ENCODE measurements at regions not wholly inside any gene's neighbourhood (a gene's known extent, or its start where the extent isn't known, plus 50 kb on each side); places are given as distances from the start of the nearest gene placed in this dataset.

DNA sequence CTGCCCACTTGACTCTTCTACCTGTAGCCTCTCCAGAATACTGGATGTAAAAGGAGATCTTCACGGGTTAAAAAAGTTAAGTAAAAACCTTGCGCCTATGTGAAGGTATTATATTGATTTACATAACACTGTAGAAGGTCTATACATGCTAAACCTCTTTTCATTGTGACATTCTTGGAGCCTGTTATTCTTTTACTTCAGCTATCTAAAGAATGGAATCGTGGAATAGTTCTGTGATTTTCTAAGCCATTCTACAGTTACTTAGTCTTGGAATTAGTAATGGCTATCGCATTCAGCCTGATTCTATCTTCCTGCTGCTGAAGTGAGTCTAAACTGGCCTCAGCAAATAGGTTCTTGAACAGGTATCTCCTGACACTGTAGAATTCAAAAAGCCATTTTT lies 430.0 kb upstream of the DPH6 start:
- CTCF ChIA-PET: no interaction called here
- TF ChIP-seq, protein P1, sequence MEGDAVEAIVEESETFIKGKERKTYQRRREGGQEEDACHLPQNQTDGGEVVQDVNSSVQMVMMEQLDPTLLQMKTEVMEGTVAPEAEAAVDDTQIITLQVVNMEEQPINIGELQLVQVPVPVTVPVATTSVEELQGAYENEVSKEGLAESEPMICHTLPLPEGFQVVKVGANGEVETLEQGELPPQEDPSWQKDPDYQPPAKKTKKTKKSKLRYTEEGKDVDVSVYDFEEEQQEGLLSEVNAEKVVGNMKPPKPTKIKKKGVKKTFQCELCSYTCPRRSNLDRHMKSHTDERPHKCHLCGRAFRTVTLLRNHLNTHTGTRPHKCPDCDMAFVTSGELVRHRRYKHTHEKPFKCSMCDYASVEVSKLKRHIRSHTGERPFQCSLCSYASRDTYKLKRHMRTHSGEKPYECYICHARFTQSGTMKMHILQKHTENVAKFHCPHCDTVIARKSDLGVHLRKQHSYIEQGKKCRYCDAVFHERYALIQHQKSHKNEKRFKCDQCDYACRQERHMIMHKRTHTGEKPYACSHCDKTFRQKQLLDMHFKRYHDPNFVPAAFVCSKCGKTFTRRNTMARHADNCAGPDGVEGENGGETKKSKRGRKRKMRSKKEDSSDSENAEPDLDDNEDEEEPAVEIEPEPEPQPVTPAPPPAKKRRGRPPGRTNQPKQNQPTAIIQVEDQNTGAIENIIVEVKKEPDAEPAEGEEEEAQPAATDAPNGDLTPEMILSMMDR (IDR thresholded peaks at IDR 0.05): no peak
- no peak for TF ChIP-seq EZH2 (IDR thresholded peaks at IDR 0.05; ENCODE audit: borderline replicate concordance, insufficient read depth, low read depth, low read length, poor library complexity, severe bottlenecking)
- no peaks in the 10 kb centered on the region for H3K27me3 Mint-ChIP-seq
- H3K27ac Mint-ChIP-seq: no peak overlapping the region
- POLR2A ChIA-PET: no interaction called here
- H3K9me3 ChIP-seq (ENCODE audit: control extremely low read depth in 1 of 3, control insufficient read depth in 2 of 3, insufficient read depth in 1 of 3, low read length in 2 of 3): no peaks in the 10 kb centered on the region
- no peaks in the 10 kb centered on the region for H3K27me3 ChIP-seq (replicated peaks in 1 of 4; ENCODE audit: control extremely low read depth in 1 of 4, control insufficient read depth in 3 of 4, insufficient read depth in 4 of 4, low read length in 3 of 4)
- ATAC-seq (ENCODE audit: low read depth): no peak
- H2AFZ ChIP-seq (ENCODE audit: insufficient read depth, low read depth, low read length, poor library complexity, severe bottlenecking): no peak overlapping the region
- no peak for DNase-seq
- H3K79me2 ChIP-seq (ENCODE audit: control insufficient read depth, insufficient read depth, low read length): no peaks in the 10 kb centered on the region
- no peaks in the 10 kb centered on the region for H3K4me1 ChIP-seq (ENCODE audit: control insufficient read depth in 2 of 2, insufficient read depth in 2 of 2, low read length in 2 of 2)
- no peaks in the 10 kb centered on the region for H3K36me3 ChIP-seq (replicated peaks in 1 of 2; ENCODE audit: control extremely low read depth in 1 of 2, control insufficient read depth in 1 of 2, extremely low read depth in 1 of 2, insufficient read depth in 2 of 2, low read length in 1 of 2)
- WGBS (ENCODE audit: insufficient coverage): no CpG with 5 or more reads among the region's 4 CpGs
- intact Hi-C loops (cut with micrococcal nuclease): no loop called here
- no peak overlapping the region for H3K4me2 ChIP-seq (replicated peaks; ENCODE audit: low read depth, low read length, poor library complexity, severe bottlenecking)
- H4K20me1 ChIP-seq (ENCODE audit: control insufficient read depth, insufficient read depth, low read length, poor library complexity, severe bottlenecking): no peaks in the 10 kb centered on the region
- no peaks in the 10 kb centered on the region for H3K4me1 Mint-ChIP-seq
- H3K4me3 ChIP-seq (ENCODE audit: control extremely low read depth in 1 of 5, extremely low read depth in 1 of 5, insufficient read depth in 1 of 5, low read depth in 2 of 5, low read length in 4 of 5): no peak overlapping the region
- H3K4me3 Mint-ChIP-seq: no peak overlapping the region
- no peak overlapping the region for H3K9ac ChIP-seq (ENCODE audit: low read length)
- H3K27ac ChIP-seq (ENCODE audit: low read length in 2 of 2): no peak overlapping the region
- H3K9me3 Mint-ChIP-seq (ENCODE audit: insufficient read depth): no peaks in the 10 kb centered on the region

DNA sequence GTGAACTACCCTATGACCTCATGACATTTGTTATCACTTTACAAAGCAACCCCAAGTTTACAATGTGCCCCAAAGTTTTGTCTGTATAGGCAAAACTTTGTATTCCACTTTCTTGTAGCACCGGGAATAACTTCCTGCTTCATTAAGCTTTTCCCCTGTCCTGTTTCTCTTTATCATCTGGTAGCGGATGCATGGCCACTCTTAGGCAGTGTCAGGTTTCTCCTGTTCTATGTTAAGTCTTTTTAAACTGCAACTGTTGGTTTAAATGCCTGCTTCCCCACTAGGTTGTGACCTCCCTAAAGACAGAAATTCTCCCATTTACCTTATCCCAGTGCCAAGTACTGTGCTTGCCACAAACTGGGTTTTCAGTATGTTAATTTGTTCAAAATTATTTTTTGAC lies 433.6 kb upstream of the DPH6 start:
- whole genome bisulfite sequencing (ENCODE audit: insufficient coverage): 60% methylated on average over 1 of the region's 2 CpGs
- no peak overlapping the region for H3K27ac Mint-ChIP-seq
- Histone ChIP-seq H4K20me1 (ENCODE audit: control insufficient read depth, insufficient read depth, low read length, poor library complexity, severe bottlenecking) (no peaks in the 10 kb centered on the region), H3K9me3 (ENCODE audit: control extremely low read depth in 1 of 3, control insufficient read depth in 2 of 3, insufficient read depth in 1 of 3, low read length in 2 of 3) (no peaks in the 10 kb centered on the region), H3K4me3 (ENCODE audit: control extremely low read depth in 1 of 5, extremely low read depth in 1 of 5, insufficient read depth in 1 of 5, low read depth in 2 of 5, low read length in 4 of 5) (no peak overlapping the region), H3K36me3 (replicated peaks in 1 of 2; ENCODE audit: control extremely low read depth in 1 of 2, control insufficient read depth in 1 of 2, extremely low read depth in 1 of 2, insufficient read depth in 2 of 2, low read length in 1 of 2) (no peaks in the 10 kb centered on the region), H3K27me3 (replicated peaks in 1 of 4; ENCODE audit: control extremely low read depth in 1 of 4, control insufficient read depth in 3 of 4, insufficient read depth in 4 of 4, low read length in 3 of 4) (no peaks in the 10 kb centered on the region), H3K4me2 (replicated peaks; ENCODE audit: low read depth, low read length, poor library complexity, severe bottlenecking) (no peak overlapping the region), H3K79me2 (ENCODE audit: control insufficient read depth, insufficient read depth, low read length) (no peaks in the 10 kb centered on the region), H3K9ac (ENCODE audit: low read length) (no peak overlapping the region), H2AFZ (ENCODE audit: insufficient read depth, low read depth, low read length, poor library complexity, severe bottlenecking) (no peak overlapping the region), H3K27ac (ENCODE audit: low read length in 2 of 2) (no peak overlapping the region), H3K4me1 (ENCODE audit: control insufficient read depth in 2 of 2, insufficient read depth in 2 of 2, low read length in 2 of 2) (no peaks in the 10 kb centered on the region)
- no peaks in the 10 kb centered on the region for H3K4me1 Mint-ChIP-seq
- DNase-seq (no peak), ATAC-seq (ENCODE audit: low read depth) (no peak)
- H3K27me3 Mint-ChIP-seq: no peaks in the 10 kb centered on the region
- CTCF ChIA-PET: no interaction called here
- no peaks in the 10 kb centered on the region for H3K9me3 Mint-ChIP-seq (ENCODE audit: insufficient read depth)
- TF ChIP-seq, protein P1 (IDR thresholded peaks at IDR 0.05): no peak
- no peak for TF ChIP-seq EZH2 (IDR thresholded peaks at IDR 0.05; ENCODE audit: borderline replicate concordance, insufficient read depth, low read depth, low read length, poor library complexity, severe bottlenecking)
- POLR2A ChIA-PET: no interaction called here
- no peak overlapping the region for H3K4me3 Mint-ChIP-seq
- intact Hi-C loops (cut with micrococcal nuclease): no loop called here
